VCaP (cell line): ENCODE measurements at regions not wholly inside any gene's neighbourhood (a gene's known extent, or its start where the extent isn't known, plus 50 kb on each side); places are given as distances from the start of the nearest gene placed in this dataset.

Experiments
- H3K27ac ChIP-seq: fragments of 450-650 bp; 2 replicates; pipeline ENCODE4 v1.5.1; 2017
- TF ChIP-seq, protein P1 (sequence below): fragments of 450-650 bp; conservative IDR thresholded peaks from 2 replicates; pipeline ENCODE4 v1.5.1; 2017; ENCODE audit warnings: mild to moderate bottlenecking, moderate library complexity

- H3K27ac ChIP-seq, result no peak overlapping the region
- TF ChIP-seq, protein P1, sequence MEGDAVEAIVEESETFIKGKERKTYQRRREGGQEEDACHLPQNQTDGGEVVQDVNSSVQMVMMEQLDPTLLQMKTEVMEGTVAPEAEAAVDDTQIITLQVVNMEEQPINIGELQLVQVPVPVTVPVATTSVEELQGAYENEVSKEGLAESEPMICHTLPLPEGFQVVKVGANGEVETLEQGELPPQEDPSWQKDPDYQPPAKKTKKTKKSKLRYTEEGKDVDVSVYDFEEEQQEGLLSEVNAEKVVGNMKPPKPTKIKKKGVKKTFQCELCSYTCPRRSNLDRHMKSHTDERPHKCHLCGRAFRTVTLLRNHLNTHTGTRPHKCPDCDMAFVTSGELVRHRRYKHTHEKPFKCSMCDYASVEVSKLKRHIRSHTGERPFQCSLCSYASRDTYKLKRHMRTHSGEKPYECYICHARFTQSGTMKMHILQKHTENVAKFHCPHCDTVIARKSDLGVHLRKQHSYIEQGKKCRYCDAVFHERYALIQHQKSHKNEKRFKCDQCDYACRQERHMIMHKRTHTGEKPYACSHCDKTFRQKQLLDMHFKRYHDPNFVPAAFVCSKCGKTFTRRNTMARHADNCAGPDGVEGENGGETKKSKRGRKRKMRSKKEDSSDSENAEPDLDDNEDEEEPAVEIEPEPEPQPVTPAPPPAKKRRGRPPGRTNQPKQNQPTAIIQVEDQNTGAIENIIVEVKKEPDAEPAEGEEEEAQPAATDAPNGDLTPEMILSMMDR, result no peak
These were observed 171.9 kb upstream of the GRIA1 start for GRCh38 chr5:153318556-153318955.

DNA sequence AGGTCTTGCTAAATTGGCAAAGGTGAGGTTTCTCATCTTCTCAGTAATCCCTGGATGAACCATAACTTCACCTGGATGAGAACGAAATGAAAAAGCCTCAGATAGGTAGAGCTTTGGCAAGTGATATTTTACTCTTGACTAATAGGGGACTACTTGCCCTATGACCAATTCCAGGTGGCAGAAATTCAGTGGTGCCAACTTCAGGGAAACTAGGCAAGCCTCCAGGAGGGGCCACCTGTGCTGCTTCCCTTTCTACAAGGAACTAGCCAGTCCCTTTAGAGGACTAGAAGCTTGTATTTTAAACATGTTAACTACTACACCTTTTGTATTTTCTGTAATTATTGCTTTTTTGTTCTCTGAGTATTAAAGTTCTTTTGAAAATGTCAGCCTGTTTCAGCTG lies 169.0 kb upstream of the GRIA1 start:
- TF ChIP-seq, protein P1, result no peak
- no peak overlapping the region for H3K27ac ChIP-seq

DNA sequence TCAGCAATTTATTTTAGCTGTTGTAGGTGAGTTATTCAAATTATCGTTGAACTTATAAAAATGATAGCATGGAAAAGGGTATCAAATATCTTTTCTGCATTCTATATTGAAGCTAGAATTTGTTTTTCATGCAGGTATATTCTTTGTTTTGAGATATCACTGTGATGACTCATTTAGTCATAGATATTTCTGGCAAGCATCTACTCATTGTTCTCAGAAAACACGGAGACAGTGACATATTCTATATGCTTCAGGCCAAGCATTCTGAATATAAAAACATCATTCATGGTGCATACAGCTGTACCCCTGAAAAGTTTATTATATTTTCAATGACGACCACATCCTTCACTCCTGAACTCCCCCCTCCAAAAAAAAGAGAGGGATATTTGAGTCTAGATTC lies 150.3 kb upstream of the GRIA1 start:
- TF ChIP-seq, protein P1, result no peak

GRCh38 chr5:153340738-153341137 lies 149.7 kb upstream of the GRIA1 start:
- TF ChIP-seq, protein P1, result no peak

More for the DNA sequence above, 150.3 kb upstream of the GRIA1 start:
- H3K27ac ChIP-seq, result no peak overlapping the region

GRCh38 chr5:153342487-153342886 lies 148.0 kb upstream of the GRIA1 start:
- H3K27ac ChIP-seq, result no peak overlapping the region
- TF ChIP-seq, protein P1, result no peak

More at GRCh38 chr5:153340738-153341137, 149.7 kb upstream of the GRIA1 start:
- H3K27ac ChIP-seq, result no peak overlapping the region

DNA sequence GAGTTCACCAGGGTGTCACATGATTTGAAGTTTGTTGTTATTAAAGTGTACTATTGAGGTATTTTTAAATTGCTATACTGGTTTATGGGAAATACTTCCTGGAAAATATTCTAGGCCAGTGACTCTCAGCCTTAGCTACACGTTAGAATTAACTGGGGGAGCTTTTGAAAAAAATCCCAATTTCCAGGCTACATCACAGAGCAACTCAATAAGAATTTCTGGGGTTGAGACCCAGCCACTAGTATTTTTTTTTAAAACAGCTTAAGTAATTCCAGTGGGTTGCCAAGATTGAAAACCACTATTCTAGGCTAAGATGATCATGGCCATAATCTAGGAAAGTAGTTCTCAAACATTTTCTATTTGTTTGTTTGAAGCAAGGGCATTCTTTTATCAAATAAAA lies 142.9 kb upstream of the GRIA1 start:
- H3K27ac ChIP-seq, result no peak overlapping the region
- TF ChIP-seq, protein P1, result no peak

DNA sequence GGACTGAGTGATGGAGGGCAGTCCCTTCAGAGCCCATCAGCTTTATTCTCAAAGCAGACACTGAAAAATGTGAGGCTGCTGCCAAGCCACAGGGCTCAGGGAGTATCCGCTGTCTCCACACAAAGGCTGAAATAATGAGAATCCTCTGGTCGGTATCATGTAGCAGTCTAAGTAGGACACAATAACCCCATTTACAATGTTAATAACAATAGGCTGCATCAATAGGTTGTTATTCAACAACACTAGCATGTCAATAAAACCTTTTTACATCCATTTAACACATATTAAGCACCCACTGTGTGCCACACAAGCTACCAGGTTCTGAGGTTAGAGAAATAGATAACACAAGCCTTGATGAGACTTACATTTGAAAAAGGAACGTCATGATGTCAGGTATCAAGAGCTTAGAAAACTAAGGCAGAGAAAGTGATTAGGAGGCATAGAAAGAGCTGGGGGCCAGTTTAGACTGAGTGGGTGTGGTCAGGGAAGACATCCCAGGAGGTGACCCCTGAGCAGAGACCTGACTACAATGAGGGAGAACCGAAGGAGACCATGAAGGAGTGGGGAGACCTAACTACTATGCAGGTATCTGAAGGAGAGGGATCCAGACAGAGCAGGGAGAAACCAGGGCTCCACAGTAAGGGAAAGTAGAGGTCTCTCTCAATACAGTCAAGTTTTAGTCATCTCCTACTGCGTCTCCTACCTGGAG lies 140.1 kb upstream of the GRIA1 start:
- TF ChIP-seq, protein P1, result no peak
- H3K27ac ChIP-seq, result no peak overlapping the region
